GM12878 (cell line): ENCODE measurements at regions not wholly inside any gene's neighbourhood (a gene's known extent, or its start where the extent isn't known, plus 50 kb on each side); places are given as distances from the start of the nearest gene placed in this dataset.

Source experiments
- ATAC-seq: fragments of 200-7000 bp; cut with Tn5 transposase; 3 replicates; pipeline ENCODE4 v1.9.1; 2020; ENCODE audit warnings: mild to moderate bottlenecking, moderate library complexity
- BruUV-seq: library from RNA; stranded (reverse); fragments of 400-500 nt; replicated peaks from 2 replicates; lab custom pipeline; 2021; lab: Mats Ljungman, UMichigan
- CTCF ChIA-PET: fragments of 300-600 bp; sonication (Branson Sonifier 250); formaldehyde crosslinking; extraction: SDS; loops from one replicate; lab custom pipeline; 2021; ENCODE audit warnings: inconsistent platforms; lab: Yijun Ruan, JAX
- POLR2A ChIA-PET: fragments of 350-600 bp; formaldehyde crosslinking; extraction: SDS; loops from one replicate; lab custom pipeline; 2021; ENCODE audit warnings: inconsistent platforms; lab: Charles Lee
- RAD21 ChIA-PET: fragments of 300-600 bp; sonication (Branson Sonifier 250); formaldehyde crosslinking; loops from one replicate; lab custom pipeline; 2023; ENCODE audit warnings: antibody characterized with exemption; ENCODE audit not compliant: unreplicated experiment; lab: Charles Lee
- SMC1A ChIA-PET: fragments of 300-600 bp; sonication (Branson Sonifier 250); formaldehyde crosslinking; loops from one replicate; lab custom pipeline; 2023; ENCODE audit not compliant: unreplicated experiment, uncharacterized antibody; lab: Charles Lee
- DNase-seq: peaks from one replicate; pipeline ENCODE4 v3.0.0-alpha.2; 2011; ENCODE audit warnings: low read depth, low spot score
- FAIRE-seq: peaks from 3 replicates; lab custom pipeline; 2011; peaks lifted over from hg19 to GRCh38; lab: Jason Lieb, UNC
- H2AFZ ChIP-seq: 2 replicates; pipeline ENCODE4 v1.6.0; 2011; ENCODE audit warnings: low read depth, low read length, control low read depth; ENCODE audit not compliant: control insufficient read depth
- H3K27ac ChIP-seq: 2 replicates; pipeline ENCODE4 v1.5.1; 2011; ENCODE audit warnings: control low read depth; ENCODE audit not compliant: control insufficient read depth, insufficient read depth
- H3K27me3 ChIP-seq, 2 experiments: replicated peaks in 1 of 2; 2 replicates each; pipeline versions ENCODE4 v1.6.0 to v1.6.1; 2011; ENCODE audit warnings: low read length in 1 of 2; ENCODE audit not compliant: control insufficient read depth in 2 of 2, insufficient read depth in 2 of 2
- H3K36me3 ChIP-seq, 2 experiments: 2 replicates each; pipeline ENCODE4 v1.5.1; 2011; ENCODE audit warnings: low read length in 1 of 2; ENCODE audit not compliant: control insufficient read depth in 2 of 2, insufficient read depth in 2 of 2
- H3K4me1 ChIP-seq: 2 replicates; pipeline ENCODE4 v1.6.1; 2011; ENCODE audit warnings: mild to moderate bottlenecking, low read length, moderate library complexity, mixed read lengths; ENCODE audit not compliant: control insufficient read depth, insufficient read depth
- H3K4me2 ChIP-seq: 2 replicates; pipeline ENCODE4 v1.6.0; 2011; ENCODE audit warnings: control low read depth; ENCODE audit not compliant: control insufficient read depth, insufficient read depth
- H3K4me3 ChIP-seq: fragments of 200-600 bp; sonication (generic); 2 replicates; pipeline ENCODE4 v1.5.1; 2016
- H3K79me2 ChIP-seq: 2 replicates; pipeline ENCODE4 v1.6.0; 2011; ENCODE audit warnings: low read length; ENCODE audit not compliant: control insufficient read depth, insufficient read depth
- H3K9ac ChIP-seq: 2 replicates; pipeline ENCODE4 v1.8.0; 2011; ENCODE audit warnings: low read length, control low read depth, mixed read lengths; ENCODE audit not compliant: control insufficient read depth, insufficient read depth
- H3K9me3 ChIP-seq: replicated peaks from 3 replicates; pipeline ENCODE4 v1.5.1; 2011; ENCODE audit warnings: mild to moderate bottlenecking, low read length; ENCODE audit not compliant: control insufficient read depth, insufficient read depth
- H4K20me1 ChIP-seq: 2 replicates; pipeline ENCODE4 v1.6.0; 2011; ENCODE audit not compliant: control insufficient read depth, insufficient read depth
- CHD1 ChIP-seq: IDR thresholded peaks from 2 replicates; pipeline ENCODE4 v1.6.1; 2012; ENCODE audit warnings: low read depth, low read length, improper control_type of control experiment
- EZH2 ChIP-seq: IDR thresholded peaks from 2 replicates; pipeline ENCODE4 v1.6.1; 2012; ENCODE audit warnings: low read depth, mild to moderate bottlenecking, control low read depth, inconsistent platforms, low read length, borderline replicate concordance; ENCODE audit not compliant: control insufficient read depth
- FOXK2 ChIP-seq: fragments of 450-650 bp; IDR thresholded peaks from 2 replicates; pipeline ENCODE4 v1.6.1; 2017; ENCODE audit warnings: mild to moderate bottlenecking, moderate library complexity
- KAT2A ChIP-seq: conservative IDR thresholded peaks from 2 replicates; pipeline ENCODE4 v1.6.1; 2011; ENCODE audit warnings: low read depth, low read length; ENCODE audit not compliant: control insufficient read depth
- MYC ChIP-seq: IDR thresholded peaks from 2 replicates; pipeline ENCODE4 v1.6.1; 2011; ENCODE audit warnings: mild to moderate bottlenecking, low read length, moderate library complexity, inconsistent platforms; ENCODE audit not compliant: insufficient read depth, insufficient replicate concordance, insufficient read length, severe bottlenecking
- NFXL1 ChIP-seq: fragments of 450-650 bp; IDR thresholded peaks from 2 replicates; pipeline ENCODE4 v1.6.1; 2017; ENCODE audit warnings: antibody characterized with exemption, mild to moderate bottlenecking, borderline replicate concordance
- PAX5 ChIP-seq: IDR thresholded peaks from 2 replicates; pipeline ENCODE4 v1.6.1; 2011; ENCODE audit warnings: low read depth, low read length, borderline replicate concordance
- PKNOX1 ChIP-seq: fragments of 450-650 bp; IDR thresholded peaks from 2 replicates; pipeline ENCODE4 v1.6.1; 2016; ENCODE audit warnings: mild to moderate bottlenecking
- POLR2A ChIP-seq: IDR thresholded peaks from 2 replicates; pipeline ENCODE4 v1.6.1; 2011; ENCODE audit warnings: low read depth, mild to moderate bottlenecking, low read length
- POU2F2 ChIP-seq: IDR thresholded peaks from 3 replicates; pipeline ENCODE4 v1.6.1; 2011; ENCODE audit warnings: low read depth, mild to moderate bottlenecking, low read length, borderline replicate concordance
- SIX5 ChIP-seq: IDR thresholded peaks from 2 replicates; pipeline ENCODE4 v1.6.1; 2011; ENCODE audit warnings: mild to moderate bottlenecking, low read depth, low read length, moderate library complexity; ENCODE audit not compliant: severe bottlenecking
- SREBF1 ChIP-seq: IDR thresholded peaks from 2 replicates; pipeline ENCODE4 v1.6.1; 2012; ENCODE audit warnings: mild to moderate bottlenecking, low read length
- ZNF274 ChIP-seq: IDR thresholded peaks from one replicate; pipeline ENCODE4 v1.8.0; 2011; ENCODE audit not compliant: insufficient read length, insufficient read depth
- WGBS: methylation state at CpG from one replicate; pipeline ENCODE4 v1.1.6; 2016; ENCODE audit warnings: low lambda C conversion rate; ENCODE audit not compliant: insufficient replicate concordance, insufficient coverage; ENCODE audit errors: missing lambda C conversion rate; 5-methylcytosine and 5-hydroxymethylcytosine counted together
- in situ Hi-C: fragments of 300-500 bp; cut with MboI; formaldehyde crosslinking; loops from 9 replicates; pipeline ENCODE4 v1.14.3; 2018; ENCODE audit warnings: mixed read lengths
- intact Hi-C: fragments of 100-400 bp; cut with micrococcal nuclease; formaldehyde crosslinking; loops from one replicate; pipeline ENCODE4 v1.14.2; 2022; ENCODE audit not compliant: unreplicated experiment
- TF ChIP-seq, protein P1 (sequence below): fragments of 450-650 bp; formaldehyde crosslinking; IDR thresholded peaks from 2 replicates; pipeline ENCODE4 v1.4.0; 2020; ENCODE audit warnings: mild to moderate bottlenecking, moderate library complexity

- in situ Hi-C loops = no loop called here
- BruUV-seq = no TSS peak
- Histone ChIP-seq H3K79me2 (no peaks in the 10 kb centered on the region), H3K9me3 (no peaks in the 10 kb centered on the region), H3K4me1 (no peaks in the 10 kb centered on the region), H3K36me3 (no peaks in the 10 kb centered on the region), H2AFZ (no peak overlapping the region), H4K20me1 (no peaks in the 10 kb centered on the region), H3K4me2 (no peak overlapping the region), H3K27ac (no peak overlapping the region), H3K4me3 (no peak overlapping the region), H3K27me3 (no peaks in the 10 kb centered on the region; a peak in 1 of 4 replicates), H3K9ac (no peak overlapping the region)
- intact Hi-C loops = no loop called here
- no peak for ATAC-seq
- 9% methylated on average over 2 of the region's 2 CpGs for WGBS
- CTCF ChIA-PET = interaction anchor here (0.6 kb wide), 1 partner anchor 196 kb away, joined by 3 read pairs; no protein-coding TSS in a partner anchor
- POLR2A ChIA-PET = no interaction called here
- SMC1A ChIA-PET = no interaction called here
- RAD21 ChIA-PET = no interaction called here
- no peak for FAIRE-seq
- no peak for DNase-seq
- TF ChIP-seq POU2F2 (no peak), SREBF1 (no peak), SIX5 (no peak), ZNF274 (no peak), EZH2 (no peak)
Observed at GRCh38 chr11:15635521-15635920, 520.8 kb downstream of the INSC start.

DNA sequence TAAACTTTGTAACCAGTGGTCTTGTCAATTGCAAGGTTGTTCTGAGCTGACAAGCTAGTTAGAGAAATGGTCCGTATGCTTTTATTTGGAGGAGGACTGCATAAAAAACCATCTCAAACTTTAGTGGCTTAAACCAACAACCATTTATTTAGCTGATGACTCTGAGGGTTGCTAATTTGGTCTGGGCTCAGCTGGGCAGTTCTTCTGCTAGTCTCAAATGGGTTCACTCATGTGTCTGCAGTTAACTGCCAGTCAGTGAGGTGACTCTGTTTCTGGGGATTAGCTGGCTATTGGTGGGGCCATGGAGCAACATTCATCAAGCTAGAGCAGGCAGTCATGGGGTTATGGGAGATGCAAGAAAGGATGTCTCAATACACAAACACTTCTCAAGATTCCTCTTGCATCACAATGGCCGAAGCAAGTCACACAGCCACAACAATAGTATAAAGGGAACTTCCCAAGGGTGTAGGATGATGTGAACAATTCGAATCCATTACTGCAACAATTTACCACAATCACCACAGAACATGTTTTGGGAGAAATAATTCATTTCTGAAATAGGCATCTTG lies 521.9 kb downstream of the INSC start:
- Histone ChIP-seq H3K36me3 (no peaks in the 10 kb centered on the region), H3K4me3 (no peak overlapping the region), H3K9me3 (no peaks in the 10 kb centered on the region), H3K9ac (no peak overlapping the region), H2AFZ (no peak overlapping the region), H3K4me1 (no peaks in the 10 kb centered on the region), H3K27ac (no peak overlapping the region), H3K79me2 (no peaks in the 10 kb centered on the region), H3K27me3 (no peaks in the 10 kb centered on the region), H4K20me1 (no peaks in the 10 kb centered on the region), H3K4me2 (no peak overlapping the region)
- ChIA-PET POLR2A (no interaction called here), CTCF (no interaction called here), RAD21 (no interaction called here), SMC1A (no interaction called here)
- ATAC-seq = no peak
- intact Hi-C loops = no loop called here
- no peak for DNase-seq
- in situ Hi-C loops = no loop called here
- WGBS = 25% methylated on average over 3 of the region's 3 CpGs
- no TSS peak for BruUV-seq
- no peak for FAIRE-seq
- TF ChIP-seq PKNOX1 = no peak
- TF ChIP-seq POLR2A = no peak
- no peak for TF ChIP-seq SREBF1
- TF ChIP-seq FOXK2 = no peak
- TF ChIP-seq, protein P1, sequence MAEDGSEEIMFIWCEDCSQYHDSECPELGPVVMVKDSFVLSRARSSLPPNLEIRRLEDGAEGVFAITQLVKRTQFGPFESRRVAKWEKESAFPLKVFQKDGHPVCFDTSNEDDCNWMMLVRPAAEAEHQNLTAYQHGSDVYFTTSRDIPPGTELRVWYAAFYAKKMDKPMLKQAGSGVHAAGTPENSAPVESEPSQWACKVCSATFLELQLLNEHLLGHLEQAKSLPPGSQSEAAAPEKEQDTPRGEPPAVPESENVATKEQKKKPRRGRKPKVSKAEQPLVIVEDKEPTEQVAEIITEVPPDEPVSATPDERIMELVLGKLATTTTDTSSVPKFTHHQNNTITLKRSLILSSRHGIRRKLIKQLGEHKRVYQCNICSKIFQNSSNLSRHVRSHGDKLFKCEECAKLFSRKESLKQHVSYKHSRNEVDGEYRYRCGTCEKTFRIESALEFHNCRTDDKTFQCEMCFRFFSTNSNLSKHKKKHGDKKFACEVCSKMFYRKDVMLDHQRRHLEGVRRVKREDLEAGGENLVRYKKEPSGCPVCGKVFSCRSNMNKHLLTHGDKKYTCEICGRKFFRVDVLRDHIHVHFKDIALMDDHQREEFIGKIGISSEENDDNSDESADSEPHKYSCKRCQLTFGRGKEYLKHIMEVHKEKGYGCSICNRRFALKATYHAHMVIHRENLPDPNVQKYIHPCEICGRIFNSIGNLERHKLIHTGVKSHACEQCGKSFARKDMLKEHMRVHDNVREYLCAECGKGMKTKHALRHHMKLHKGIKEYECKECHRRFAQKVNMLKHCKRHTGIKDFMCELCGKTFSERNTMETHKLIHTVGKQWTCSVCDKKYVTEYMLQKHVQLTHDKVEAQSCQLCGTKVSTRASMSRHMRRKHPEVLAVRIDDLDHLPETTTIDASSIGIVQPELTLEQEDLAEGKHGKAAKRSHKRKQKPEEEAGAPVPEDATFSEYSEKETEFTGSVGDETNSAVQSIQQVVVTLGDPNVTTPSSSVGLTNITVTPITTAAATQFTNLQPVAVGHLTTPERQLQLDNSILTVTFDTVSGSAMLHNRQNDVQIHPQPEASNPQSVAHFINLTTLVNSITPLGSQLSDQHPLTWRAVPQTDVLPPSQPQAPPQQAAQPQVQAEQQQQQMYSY = no peak
- TF ChIP-seq CHD1 = no peak
- TF ChIP-seq PAX5 = no peak
- no peak for TF ChIP-seq KAT2A
- no peak for TF ChIP-seq EZH2
- no peak for TF ChIP-seq NFXL1
- TF ChIP-seq MYC = no peak
